AG04450 (cell line): ENCODE measurements at regions not wholly inside any gene's neighbourhood (a gene's known extent, or its start where the extent isn't known, plus 50 kb on each side); places are given as distances from the start of the nearest gene placed in this dataset.

Source experiments
- CTCF ChIA-PET: fragments of 300-600, 350-600 bp; formaldehyde crosslinking; extraction: SDS; loops from one replicate; lab custom pipeline; 2022; ENCODE audit warnings: antibody characterized with exemption, inconsistent platforms; lab: Charles Lee
- POLR2A ChIA-PET: fragments of 350-600 bp; formaldehyde crosslinking; extraction: SDS; loops from one replicate; lab custom pipeline; 2021; ENCODE audit warnings: antibody characterized with exemption, inconsistent platforms; lab: Yijun Ruan, JAX
- DNase-seq: peaks from one replicate; pipeline ENCODE4 v3.0.0-alpha.2; 2011; ENCODE audit warnings: low read depth, low spot score
- H3K27ac ChIP-seq: one replicate; pipeline ENCODE4 v1.5.1; 2012; ENCODE audit warnings: low read depth, low read length, control low read depth
- H3K27me3 ChIP-seq: one replicate; pipeline ENCODE4 v1.6.0; 2012; ENCODE audit warnings: low read length; ENCODE audit not compliant: control insufficient read depth, insufficient read depth
- H3K4me3 ChIP-seq: 2 replicates; pipeline ENCODE4 v1.5.1; 2011; ENCODE audit warnings: mild to moderate bottlenecking, low read depth, low read length, control low read depth
- H3K9me3 ChIP-seq: 2 replicates; pipeline ENCODE4 v1.5.1; 2012; ENCODE audit warnings: low read length; ENCODE audit not compliant: control insufficient read depth, insufficient read depth
- CTCF ChIP-seq: IDR thresholded peaks from 2 replicates; pipeline ENCODE4 v1.5.1; 2011; ENCODE audit warnings: low read depth, low read length, control low read depth, inconsistent platforms

GRCh38 chr1:177427811-177428210 lies 257.1 kb downstream of the BRINP2 start:
- CTCF ChIA-PET = no interaction called here

GRCh38 chr1:177426497-177426896 lies 255.7 kb downstream of the BRINP2 start:
- ChIA-PET CTCF (no interaction called here), POLR2A (no interaction called here)
- no peaks in the 10 kb centered on the region for H3K9me3 ChIP-seq
- TF ChIP-seq CTCF = no peak
- peaks cover 3% of the 10 kb centered on the region for H3K27me3 ChIP-seq
- H3K4me3 ChIP-seq = no peak overlapping the region
- DNase-seq = no peak
- H3K27ac ChIP-seq = no peak overlapping the region

More at GRCh38 chr1:177427811-177428210, 257.1 kb downstream of the BRINP2 start:
- POLR2A ChIA-PET = no interaction called here
- H3K9me3 ChIP-seq = no peaks in the 10 kb centered on the region
- TF ChIP-seq CTCF = no peak
- H3K4me3 ChIP-seq = no peak overlapping the region
- H3K27me3 ChIP-seq = peaks cover 3% of the 10 kb centered on the region
- DNase-seq = no peak
- no peak overlapping the region for H3K27ac ChIP-seq

DNA sequence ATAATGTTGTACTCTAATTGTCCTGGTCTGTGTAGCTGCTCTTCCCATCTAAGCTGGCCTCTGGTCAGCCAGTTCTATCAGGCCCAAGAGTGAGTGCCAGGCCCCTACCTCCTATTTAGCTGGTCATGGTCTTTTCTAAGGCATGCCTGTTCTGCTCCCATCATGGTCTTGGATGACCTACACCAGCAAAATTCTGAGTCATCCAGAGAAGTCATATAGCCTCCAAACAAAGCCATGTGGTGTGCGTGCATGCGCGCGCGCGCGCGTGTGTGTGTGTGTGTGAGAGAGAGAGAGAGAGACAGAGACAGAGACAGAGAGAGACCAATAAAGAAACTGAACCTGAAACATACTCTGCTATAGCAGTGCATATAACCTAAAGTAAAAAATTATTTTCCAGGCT lies 254.4 kb downstream of the BRINP2 start:
- Histone ChIP-seq H3K27ac (no peak overlapping the region), H3K4me3 (no peak overlapping the region), H3K27me3 (no peaks in the 10 kb centered on the region), H3K9me3 (no peaks in the 10 kb centered on the region)
- POLR2A ChIA-PET = no interaction called here
- DNase-seq = no peak
- TF ChIP-seq CTCF = no peak
- CTCF ChIA-PET = no interaction called here

DNA sequence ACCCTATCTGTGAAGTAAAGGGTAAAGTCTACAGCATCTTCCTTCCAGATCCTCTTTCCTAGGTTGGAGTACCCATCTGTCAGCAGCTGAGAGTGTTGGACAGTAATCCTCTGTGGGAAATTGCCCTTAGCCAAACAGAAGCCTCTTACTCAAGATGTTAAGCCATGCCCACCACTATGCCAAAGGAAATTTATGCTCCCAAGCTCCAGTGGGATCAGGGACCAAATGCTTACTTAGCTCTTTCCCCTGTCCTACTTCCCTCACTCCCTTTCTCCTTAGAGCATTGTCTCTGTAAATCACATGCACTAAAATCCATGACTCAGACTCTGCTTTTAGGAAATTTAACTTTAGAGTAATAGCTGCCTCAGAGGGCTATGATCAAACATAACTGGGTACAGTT lies 254.0 kb downstream of the BRINP2 start:
- no peak for DNase-seq
- Histone ChIP-seq H3K4me3 (no peak overlapping the region), H3K27ac (no peak overlapping the region), H3K9me3 (no peaks in the 10 kb centered on the region), H3K27me3 (no peaks in the 10 kb centered on the region)
- TF ChIP-seq CTCF = no peak
- POLR2A ChIA-PET = no interaction called here
- CTCF ChIA-PET = no interaction called here

DNA sequence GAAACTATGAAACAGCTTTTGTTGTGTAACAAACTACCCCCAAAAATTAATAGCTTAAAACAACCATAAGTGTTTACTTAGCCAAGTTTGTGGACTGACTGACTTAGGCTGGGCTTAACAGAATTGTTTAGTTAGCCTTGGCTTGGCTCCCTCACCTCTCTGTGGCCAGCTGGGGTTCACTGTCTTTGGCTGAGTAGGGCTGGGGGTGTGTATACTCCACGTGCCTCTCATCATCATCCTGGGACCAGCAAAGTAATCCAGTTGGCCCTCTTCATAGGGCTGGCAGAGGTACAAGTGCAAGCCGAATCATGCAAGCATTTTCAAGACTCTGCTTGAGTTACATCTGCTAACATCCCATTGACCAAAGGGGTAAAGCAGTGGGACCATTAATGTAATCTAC lies 252.3 kb downstream of the BRINP2 start:
- Histone ChIP-seq H3K27ac (no peak overlapping the region), H3K9me3 (no peaks in the 10 kb centered on the region), H3K27me3 (no peaks in the 10 kb centered on the region), H3K4me3 (no peak overlapping the region)
- POLR2A ChIA-PET = no interaction called here
- TF ChIP-seq CTCF = no peak
- no peak for DNase-seq
- CTCF ChIA-PET = no interaction called here
